NB4 (cell line): ENCODE measurements at regions not wholly inside any gene's neighbourhood (a gene's known extent, or its start where the extent isn't known, plus 50 kb on each side); places are given as distances from the start of the nearest gene placed in this dataset.

Source experiments
- CTCF ChIP-seq: IDR thresholded peaks from one replicate; pipeline ENCODE4 v1.5.1; 2012; ENCODE audit warnings: low read depth, low read length
- MYC ChIP-seq: IDR thresholded peaks from 2 replicates; pipeline ENCODE4 v1.6.1; 2011; ENCODE audit warnings: low read depth, low read length
- POLR2A ChIP-seq: IDR thresholded peaks from 2 replicates; pipeline ENCODE4 v1.6.1; 2011; ENCODE audit warnings: mild to moderate bottlenecking; ENCODE audit not compliant: insufficient read length; ENCODE audit errors: extremely low read depth

- no peak for TF ChIP-seq CTCF
- TF ChIP-seq MYC, result no peak
- TF ChIP-seq POLR2A, result no peak
Measured at GRCh38 chr20:43836790-43837189, 77.9 kb upstream of the TOX2 start.
